DOHH2 (cell line): ENCODE measurements at regions not wholly inside any gene's neighbourhood (a gene's known extent, or its start where the extent isn't known, plus 50 kb on each side); places are given as distances from the start of the nearest gene placed in this dataset.

Source experiments
- H3F3A ChIP-seq: fragments of 200-600 bp; sonication (generic), shearing (Covaris generic); 2 replicates; pipeline ENCODE4 v1.6.0; 2016; ENCODE audit warnings: antibody characterized with exemption, mild to moderate bottlenecking; ENCODE audit not compliant: control insufficient read depth, insufficient read depth
- H3K27ac ChIP-seq: fragments of 200-600 bp; sonication (generic); 2 replicates; pipeline ENCODE4 v1.5.1; 2014; ENCODE audit warnings: low read depth, mild to moderate bottlenecking, low read length, moderate library complexity
- H3K27me3 ChIP-seq: fragments of 200-600 bp; sonication (generic); 2 replicates; pipeline ENCODE4 v1.6.1; 2014; ENCODE audit warnings: mild to moderate bottlenecking, low read length, mixed read lengths; ENCODE audit not compliant: control insufficient read depth
- H3K36me3 ChIP-seq: fragments of 200-600 bp; sonication (generic); 2 replicates; pipeline ENCODE4 v1.6.1; 2014; ENCODE audit warnings: mild to moderate bottlenecking, low read length, moderate library complexity, mixed read lengths; ENCODE audit not compliant: control insufficient read depth
- H3K4me1 ChIP-seq: fragments of 200-600 bp; sonication (generic); 2 replicates; pipeline ENCODE4 v1.6.1; 2014; ENCODE audit warnings: mild to moderate bottlenecking, low read length, mixed read lengths; ENCODE audit not compliant: control insufficient read depth
- H3K4me2 ChIP-seq: fragments of 200-600 bp; sonication (generic); 2 replicates; pipeline ENCODE4 v1.6.0; 2014; ENCODE audit warnings: mild to moderate bottlenecking, low read length, moderate library complexity
- H3K4me3 ChIP-seq: fragments of 200-600 bp; sonication (generic); 2 replicates; pipeline ENCODE4 v1.5.1; 2014; ENCODE audit warnings: mild to moderate bottlenecking, low read length, mixed read lengths
- H3K79me2 ChIP-seq: fragments of 200-600 bp; sonication (generic); 2 replicates; pipeline ENCODE4 v1.6.1; 2014; ENCODE audit warnings: mild to moderate bottlenecking, low read length, mixed read lengths; ENCODE audit not compliant: control insufficient read depth
- H3K9me2 ChIP-seq: fragments of 200-600 bp; sonication (generic); replicated peaks from 2 replicates; pipeline ENCODE4 v1.6.1; 2014; ENCODE audit warnings: mild to moderate bottlenecking, low read length, mixed read lengths; ENCODE audit not compliant: control insufficient read depth
- H3K9me3 ChIP-seq: fragments of 200-600 bp; sonication (generic); 2 replicates; pipeline ENCODE4 v1.6.1; 2014; ENCODE audit warnings: antibody characterized with exemption, low read length, mixed read lengths; ENCODE audit not compliant: control insufficient read depth, insufficient read depth
- H4K20me1 ChIP-seq: fragments of 200-600 bp; sonication (generic); 2 replicates; pipeline ENCODE4 v1.6.0; 2014; ENCODE audit warnings: low read depth, mild to moderate bottlenecking, antibody characterized with exemption, low read length, moderate library complexity; ENCODE audit not compliant: control insufficient read depth, insufficient read depth
- CTCF ChIP-seq: fragments of 200-600 bp; sonication (generic); IDR thresholded peaks from one replicate; pipeline ENCODE4 v1.5.1; 2014; ENCODE audit warnings: antibody characterized with exemption, mild to moderate bottlenecking, low read depth, low read length; ENCODE audit not compliant: poor library complexity, severe bottlenecking
- EZH2phosphoT487 ChIP-seq: fragments of 200-600 bp; sonication (generic); IDR thresholded peaks from 2 replicates; pipeline ENCODE4 v1.6.1; 2017; ENCODE audit warnings: borderline replicate concordance, mild to moderate bottlenecking, antibody characterized with exemption, low read length, moderate library complexity, mixed read lengths

- Histone ChIP-seq H3K4me1 (no peaks in the 10 kb centered on the region), H3K27ac (no peak overlapping the region), H3K4me2 (no peak overlapping the region), H3K79me2 (no peaks in the 10 kb centered on the region), H3K9me3 (no peaks in the 10 kb centered on the region), H3F3A (no peaks in the 10 kb centered on the region), H3K27me3 (no peaks in the 10 kb centered on the region), H3K4me3 (no peak overlapping the region), H3K36me3 (no peaks in the 10 kb centered on the region), H4K20me1 (no peaks in the 10 kb centered on the region), H3K9me2 (no peaks in the 10 kb centered on the region)
- no peak for TF ChIP-seq CTCF
- TF ChIP-seq EZH2phosphoT487, result no peak
Observed at GRCh38 chr2:175619179-175620045, 382.7 kb downstream of the LNPK start.

- Histone ChIP-seq H3F3A (no peaks in the 10 kb centered on the region), H3K27me3 (no peaks in the 10 kb centered on the region), H3K79me2 (no peaks in the 10 kb centered on the region), H3K4me3 (no peak overlapping the region), H3K9me3 (no peaks in the 10 kb centered on the region), H3K4me1 (no peaks in the 10 kb centered on the region), H3K27ac (no peak overlapping the region), H3K36me3 (no peaks in the 10 kb centered on the region), H3K9me2 (no peaks in the 10 kb centered on the region), H4K20me1 (no peaks in the 10 kb centered on the region), H3K4me2 (no peak overlapping the region)
- TF ChIP-seq EZH2phosphoT487 (no peak), CTCF (no peak)
Observed at GRCh38 chr2:175612280-175612679, 389.8 kb downstream of the LNPK start.

GRCh38 chr2:175606010-175606841 is 395.8 kb downstream of the LNPK start:
- Histone ChIP-seq H3K27ac (no peak overlapping the region), H3K9me2 (no peaks in the 10 kb centered on the region), H3K4me3 (no peak overlapping the region), H3K4me1 (no peaks in the 10 kb centered on the region), H3K27me3 (no peaks in the 10 kb centered on the region), H3K36me3 (no peaks in the 10 kb centered on the region), H3K9me3 (no peaks in the 10 kb centered on the region), H3K79me2 (no peaks in the 10 kb centered on the region), H4K20me1 (no peaks in the 10 kb centered on the region), H3K4me2 (no peak overlapping the region), H3F3A (no peaks in the 10 kb centered on the region)
- TF ChIP-seq CTCF (no peak), EZH2phosphoT487 (no peak)
